ENCODE measurements at regions not wholly inside any gene's neighbourhood (a gene's known extent, or its start where the extent isn't known, plus 50 kb on each side); places are given as distances from the start of the nearest gene placed in this dataset.

DNA sequence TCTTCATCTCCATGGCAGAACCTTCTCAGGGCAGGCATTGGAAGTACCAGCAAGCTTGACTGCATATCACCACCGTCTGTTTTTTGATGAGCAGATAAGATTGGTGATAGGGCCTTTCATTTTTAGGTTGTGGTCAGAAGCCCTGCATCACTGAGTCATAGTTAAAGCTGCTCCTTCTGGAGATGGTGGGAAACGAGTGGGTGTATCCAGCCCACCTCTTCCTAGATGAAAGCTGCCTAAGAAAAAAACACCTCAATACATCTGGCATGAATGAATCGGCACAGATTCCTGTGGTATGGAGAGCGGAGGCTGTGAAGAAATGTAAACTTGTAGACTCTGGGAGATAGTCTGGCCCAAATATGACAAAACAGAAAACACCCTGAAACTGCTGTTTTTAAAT lies 248.7 kb upstream of the EGLN3 start:
- dilution Hi-C loops (cut with MboI; ENCODE audit: extremely low pct_ligation_motif_present, low sequenced_read_pairs) (no loop called here), intact Hi-C loops (cut with micrococcal nuclease) (no loop called here)
- DNase-seq (ENCODE audit: low read depth, low spot score) (no peak), FAIRE-seq (no peak)
- H3K9ac ChIP-seq (replicated peaks; ENCODE audit: extremely low read depth, insufficient read depth, low read length), result no peak overlapping the region
- POLR2A ChIA-PET, result no interaction called here
- no TSS peak for BruUV-seq (replicated peaks)
- no peak overlapping the region for H3K4me2 ChIP-seq (ENCODE audit: insufficient read depth, low read length)
- no peaks in the 10 kb centered on the region for H3K27me3 ChIP-seq (ENCODE audit: control insufficient read depth in 2 of 2, insufficient read depth in 2 of 2, low read length in 2 of 2)
- no peak overlapping the region for H3K4me3 ChIP-seq (replicated peaks in 1 of 3; ENCODE audit: insufficient read depth in 1 of 3, low read depth in 1 of 3, low read length in 3 of 3)
- no peaks in the 10 kb centered on the region for H3K9me3 ChIP-seq (replicated peaks; ENCODE audit: control insufficient read depth, insufficient read depth, low read length)
- no peaks in the 10 kb centered on the region for H3K79me2 ChIP-seq (ENCODE audit: control insufficient read depth, insufficient read depth, low read length)
- H2AFZ ChIP-seq (ENCODE audit: low read depth, low read length), result no peak overlapping the region
- no peaks in the 10 kb centered on the region for H4K20me1 ChIP-seq (replicated peaks; ENCODE audit: control insufficient read depth, extremely low read depth, insufficient read depth, low read length)
- TF ChIP-seq EZH2 (IDR thresholded peaks at IDR 0.05; ENCODE audit: borderline replicate concordance, low read depth, low read length, severe bottlenecking) (no peak), POLR2A (IDR thresholded peaks at IDR 0.05; ENCODE audit: low read depth, low read length) (no peak), GATA2 (IDR thresholded peaks at IDR 0.05; ENCODE audit: insufficient read depth, insufficient read length, low read depth, low read length) (no peak), MAX (IDR thresholded peaks at IDR 0.05; ENCODE audit: insufficient read depth, insufficient read length) (no peak), POLR2AphosphoS5 (IDR thresholded peaks at IDR 0.05; ENCODE audit: insufficient read depth, low read depth, low read length) (no peak), JUN (IDR thresholded peaks at IDR 0.05; ENCODE audit: borderline replicate concordance, insufficient read depth, insufficient read length, low read depth) (no peak), FOS (IDR thresholded peaks at IDR 0.05; ENCODE audit: borderline replicate concordance, insufficient read depth, low read length) (no peak), MYC (IDR thresholded peaks at IDR 0.05; ENCODE audit: low read depth, low read length) (no peak)
- TF ChIP-seq, protein P1, sequence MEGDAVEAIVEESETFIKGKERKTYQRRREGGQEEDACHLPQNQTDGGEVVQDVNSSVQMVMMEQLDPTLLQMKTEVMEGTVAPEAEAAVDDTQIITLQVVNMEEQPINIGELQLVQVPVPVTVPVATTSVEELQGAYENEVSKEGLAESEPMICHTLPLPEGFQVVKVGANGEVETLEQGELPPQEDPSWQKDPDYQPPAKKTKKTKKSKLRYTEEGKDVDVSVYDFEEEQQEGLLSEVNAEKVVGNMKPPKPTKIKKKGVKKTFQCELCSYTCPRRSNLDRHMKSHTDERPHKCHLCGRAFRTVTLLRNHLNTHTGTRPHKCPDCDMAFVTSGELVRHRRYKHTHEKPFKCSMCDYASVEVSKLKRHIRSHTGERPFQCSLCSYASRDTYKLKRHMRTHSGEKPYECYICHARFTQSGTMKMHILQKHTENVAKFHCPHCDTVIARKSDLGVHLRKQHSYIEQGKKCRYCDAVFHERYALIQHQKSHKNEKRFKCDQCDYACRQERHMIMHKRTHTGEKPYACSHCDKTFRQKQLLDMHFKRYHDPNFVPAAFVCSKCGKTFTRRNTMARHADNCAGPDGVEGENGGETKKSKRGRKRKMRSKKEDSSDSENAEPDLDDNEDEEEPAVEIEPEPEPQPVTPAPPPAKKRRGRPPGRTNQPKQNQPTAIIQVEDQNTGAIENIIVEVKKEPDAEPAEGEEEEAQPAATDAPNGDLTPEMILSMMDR (IDR thresholded peaks at IDR 0.05; ENCODE audit: extremely low read depth in 1 of 2, insufficient read depth in 1 of 2, low read depth in 1 of 2, low read length in 2 of 2), result no peak
- H3K9me1 ChIP-seq (replicated peaks; ENCODE audit: control insufficient read depth, extremely low read depth, insufficient read depth, low read length), result no peaks in the 10 kb centered on the region
- no peak overlapping the region for H3K27ac ChIP-seq (ENCODE audit: insufficient read depth, low read depth, low read length)
- no peaks in the 10 kb centered on the region for H3K36me3 ChIP-seq (ENCODE audit: control insufficient read depth in 2 of 2, extremely low read depth in 1 of 2, insufficient read depth in 2 of 2, low read length in 2 of 2)
- H3K4me1 ChIP-seq (ENCODE audit: control insufficient read depth, extremely low read depth, insufficient read depth, low read length), result no peaks in the 10 kb centered on the region
- CTCF ChIA-PET, result no interaction called here

Measured in endothelial cell of umbilical vein (primary cell).